Thymus (tissue), 11 donors: ENCODE measurements at regions not wholly inside any gene's neighbourhood (a gene's known extent, or its start where the extent isn't known, plus 50 kb on each side); places are given as distances from the start of the nearest gene placed in this dataset.

ENCODE experiments used
- DNase-seq, 9 donors: peaks; one replicate each; pipeline ENCODE4 v3.0.0-alpha.2; 2013; ENCODE audit warnings: low spot score in 9 of 9, low read depth in 6 of 9, missing footprints in 1 of 9
- H3K27ac ChIP-seq, 2 donors: one replicate each; pipeline ENCODE4 v1.5.1; 2013; ENCODE audit warnings: control low read depth in 1 of 2, low read depth in 1 of 2, low read length in 1 of 2, mild to moderate bottlenecking in 1 of 2, moderate library complexity in 1 of 2
- H3K27me3 ChIP-seq, 2 donors: one replicate each; pipeline ENCODE4 v1.5.1; 2013; ENCODE audit warnings: low read length in 1 of 2; ENCODE audit not compliant: control insufficient read depth in 2 of 2, insufficient read depth in 1 of 2
- H3K36me3 ChIP-seq, 2 donors: one replicate each; pipeline ENCODE4 v1.5.1; 2013; ENCODE audit warnings: low read length in 1 of 2, mild to moderate bottlenecking in 1 of 2, moderate library complexity in 1 of 2; ENCODE audit not compliant: control insufficient read depth in 2 of 2, insufficient read depth in 2 of 2
- H3K4me1 ChIP-seq, 2 donors: one replicate each; pipeline ENCODE4 v1.5.1; 2013; ENCODE audit warnings: low read length in 2 of 2; ENCODE audit not compliant: control insufficient read depth in 2 of 2, insufficient read depth in 2 of 2
- H3K4me3 ChIP-seq, 2 donors: one replicate each; pipeline ENCODE4 v1.5.1; 2013; ENCODE audit warnings: low read length in 2 of 2, control low read depth in 1 of 2, mild to moderate bottlenecking in 1 of 2
- H3K9me3 ChIP-seq, 2 donors: one replicate each; pipeline ENCODE4 v1.5.1; 2013; ENCODE audit warnings: low read length in 1 of 2, mild to moderate bottlenecking in 1 of 2; ENCODE audit not compliant: control insufficient read depth in 2 of 2, insufficient read depth in 1 of 2
- WGBS: extraction: QIAGEN DNeasy Blood & Tissue Kit; methylation state at CpG from one replicate; pipeline ENCODE4 v1.1.7; 2013; 5-methylcytosine and 5-hydroxymethylcytosine counted together
- donor health status: healthy.

- 99% methylated on average over 2 of the region's 2 CpGs for WGBS
- no peaks in the 10 kb centered on the region for H3K9me3 ChIP-seq
Observed at GRCh38 chr1:184908506-184908905, 65.8 kb downstream of the NIBAN1 start.

GRCh38 chr1:184907500-184907899 lies 66.8 kb downstream of the NIBAN1 start:
- H3K27me3 ChIP-seq, result no peaks in the 10 kb centered on the region
- H3K27ac ChIP-seq, result no peak overlapping the region
- H3K9me3 ChIP-seq, result no peaks in the 10 kb centered on the region
- DNase-seq, result no peak
- no peak overlapping the region for H3K4me3 ChIP-seq
- H3K36me3 ChIP-seq, result no peaks in the 10 kb centered on the region
- H3K4me1 ChIP-seq, result no peaks in the 10 kb centered on the region
- WGBS, result 98% methylated on average over 2 of the region's 2 CpGs

More at GRCh38 chr1:184908506-184908905, 65.8 kb downstream of the NIBAN1 start:
- DNase-seq, result no peak
- Histone ChIP-seq H3K27me3 (no peaks in the 10 kb centered on the region), H3K4me1 (no peaks in the 10 kb centered on the region), H3K4me3 (no peak overlapping the region), H3K27ac (no peak overlapping the region), H3K36me3 (no peaks in the 10 kb centered on the region)

GRCh38 chr1:184906761-184907160 lies 67.5 kb downstream of the NIBAN1 start:
- Histone ChIP-seq H3K4me3 (no peak overlapping the region), H3K4me1 (no peaks in the 10 kb centered on the region), H3K27me3 (no peaks in the 10 kb centered on the region), H3K36me3 (no peaks in the 10 kb centered on the region), H3K9me3 (no peaks in the 10 kb centered on the region), H3K27ac (no peak overlapping the region)
- DNase-seq, result no peak
- WGBS, result 90% methylated on average over 1 of the region's 1 CpG

- H3K36me3 ChIP-seq, result no peaks in the 10 kb centered on the region
- no peak overlapping the region for H3K4me3 ChIP-seq
- no peaks in the 10 kb centered on the region for H3K27me3 ChIP-seq
- 91% methylated on average over 3 of the region's 3 CpGs for WGBS
- no peak for DNase-seq
- no peaks in the 10 kb centered on the region for H3K4me1 ChIP-seq
- no peaks in the 10 kb centered on the region for H3K9me3 ChIP-seq
- no peak overlapping the region for H3K27ac ChIP-seq
Observed at GRCh38 chr1:184905601-184906322, 68.5 kb downstream of the NIBAN1 start.

GRCh38 chr1:184903111-184903692 lies 71.1 kb downstream of the NIBAN1 start:
- H3K36me3 ChIP-seq, result no peaks in the 10 kb centered on the region
- no peak for DNase-seq
- H3K4me3 ChIP-seq, result no peak overlapping the region
- H3K27me3 ChIP-seq, result no peaks in the 10 kb centered on the region
- no peak overlapping the region for H3K27ac ChIP-seq
- H3K4me1 ChIP-seq, result no peaks in the 10 kb centered on the region
- H3K9me3 ChIP-seq, result no peaks in the 10 kb centered on the region
- WGBS, result 97% methylated on average over 2 of the region's 2 CpGs

- Histone ChIP-seq H3K27me3 (no peaks in the 10 kb centered on the region), H3K36me3 (no peaks in the 10 kb centered on the region), H3K9me3 (no peaks in the 10 kb centered on the region), H3K27ac (no peak overlapping the region), H3K4me3 (no peak overlapping the region), H3K4me1 (no peaks in the 10 kb centered on the region)
- over 99% methylated on average over 4 of the region's 4 CpGs for WGBS
- no peak for DNase-seq
Observed at GRCh38 chr1:184900507-184900906, 73.8 kb downstream of the NIBAN1 start.

GRCh38 chr1:184896000-184896399 lies 78.3 kb downstream of the NIBAN1 start:
- H3K36me3 ChIP-seq, result no peaks in the 10 kb centered on the region

GRCh38 chr1:184895086-184895485 lies 79.2 kb downstream of the NIBAN1 start:
- Histone ChIP-seq H3K27ac (no peak overlapping the region), H3K9me3 (no peaks in the 10 kb centered on the region)
- WGBS, result 92% methylated on average over 2 of the region's 2 CpGs

More at GRCh38 chr1:184896000-184896399, 78.3 kb downstream of the NIBAN1 start:
- Histone ChIP-seq H3K27ac (no peak overlapping the region), H3K4me3 (no peak overlapping the region), H3K9me3 (no peaks in the 10 kb centered on the region), H3K4me1 (no peaks in the 10 kb centered on the region), H3K27me3 (no peaks in the 10 kb centered on the region)
- 83% methylated on average over 2 of the region's 2 CpGs for WGBS
- DNase-seq, result no peak

GRCh38 chr1:184893695-184894094 lies 80.6 kb downstream of the NIBAN1 start:
- no peaks in the 10 kb centered on the region for H3K4me1 ChIP-seq
- no peak overlapping the region for H3K27ac ChIP-seq
- H3K9me3 ChIP-seq, result no peaks in the 10 kb centered on the region
- H3K27me3 ChIP-seq, result no peaks in the 10 kb centered on the region
- no peak overlapping the region for H3K4me3 ChIP-seq
- no peak for DNase-seq
- 98% methylated on average over 2 of the region's 2 CpGs for WGBS
- H3K36me3 ChIP-seq, result no peaks in the 10 kb centered on the region

More at GRCh38 chr1:184895086-184895485, 79.2 kb downstream of the NIBAN1 start:
- Histone ChIP-seq H3K27me3 (no peaks in the 10 kb centered on the region), H3K4me3 (no peak overlapping the region), H3K36me3 (no peaks in the 10 kb centered on the region), H3K4me1 (no peaks in the 10 kb centered on the region)
- no peak for DNase-seq
